ENCODE measurements at regions not wholly inside any gene's neighbourhood (a gene's known extent, or its start where the extent isn't known, plus 50 kb on each side); places are given as distances from the start of the nearest gene placed in this dataset.
A peak's percentile ranks its signal among the peaks of the same experiment; 100 is the strongest.

GRCh38 chr12:27907766-27908165 lies 64.8 kb downstream of the PTHLH start:
- Mint-ChIP-seq H3K27me3 (peaks cover 24% of the 10 kb centered on the region), H3K9me3 (peaks cover 0 to 8% of the 10 kb centered on the region in 2 donors), H3K4me1 (no peaks in the 10 kb centered on the region), H3K27ac (no peak overlapping the region), H3K4me3 (no peak overlapping the region)
- ATAC-seq (no peak), DNase-seq (no peak)

- no peaks in the 10 kb centered on the region for H3K4me1 Mint-ChIP-seq
- H3K9me3 Mint-ChIP-seq, result peaks cover 0 to 8% of the 10 kb centered on the region in 2 donors
- DNase-seq (no peak), ATAC-seq (no peak)
- peaks cover 24% of the 10 kb centered on the region for H3K27me3 Mint-ChIP-seq
- no peak overlapping the region for H3K27ac Mint-ChIP-seq
- no peak overlapping the region for H3K4me3 Mint-ChIP-seq
These were observed 65.7 kb downstream of the PTHLH start for GRCh38 chr12:27906658-27907473.

- H3K27me3 Mint-ChIP-seq, result peaks cover 21% of the 10 kb centered on the region
- DNase-seq, result no peak
- H3K9me3 Mint-ChIP-seq, result peaks cover 0 to 4% of the 10 kb centered on the region in 2 donors
- no peak overlapping the region for H3K27ac Mint-ChIP-seq
- H3K4me1 Mint-ChIP-seq, result no peaks in the 10 kb centered on the region
- no peak overlapping the region for H3K4me3 Mint-ChIP-seq
- no peak for ATAC-seq
These were observed 66.4 kb downstream of the PTHLH start for GRCh38 chr12:27906127-27906500.

- DNase-seq, result no peak
- Mint-ChIP-seq H3K27me3 (peaks cover 21% of the 10 kb centered on the region), H3K4me1 (no peaks in the 10 kb centered on the region), H3K27ac (no peak overlapping the region), H3K4me3 (no peak overlapping the region), H3K9me3 (no peaks in the 10 kb centered on the region)
- no peak for ATAC-seq
These were observed 67.0 kb downstream of the PTHLH start for GRCh38 chr12:27905285-27906126.

DNA sequence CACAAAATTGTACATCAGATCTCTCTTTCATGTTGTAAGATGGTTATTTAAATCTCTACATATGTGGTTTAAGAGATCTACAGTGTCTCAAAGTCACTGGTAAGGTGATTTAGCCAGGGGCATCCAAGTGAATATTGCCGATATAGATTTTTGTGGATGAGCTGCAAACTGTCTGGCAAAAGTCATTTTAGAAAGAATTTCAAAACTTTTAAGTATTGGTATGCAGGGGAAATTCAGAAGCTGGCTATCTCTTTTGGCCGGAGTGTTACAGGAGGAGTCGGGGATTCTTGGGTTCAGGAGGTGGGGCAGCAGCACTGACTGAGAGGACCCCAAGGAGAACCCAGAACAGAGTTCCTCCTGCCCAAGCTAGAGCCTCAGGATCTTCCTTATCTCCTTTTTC lies 69.9 kb downstream of the PTHLH start:
- H3K9me3 Mint-ChIP-seq, result no peaks in the 10 kb centered on the region
- H3K4me1 Mint-ChIP-seq, result no peaks in the 10 kb centered on the region
- DNase-seq (no peak), ATAC-seq (no peak)
- H3K4me3 Mint-ChIP-seq, result no peak overlapping the region
- H3K27ac Mint-ChIP-seq, result no peak overlapping the region
- peaks cover 12% of the 10 kb centered on the region for H3K27me3 Mint-ChIP-seq

DNA sequence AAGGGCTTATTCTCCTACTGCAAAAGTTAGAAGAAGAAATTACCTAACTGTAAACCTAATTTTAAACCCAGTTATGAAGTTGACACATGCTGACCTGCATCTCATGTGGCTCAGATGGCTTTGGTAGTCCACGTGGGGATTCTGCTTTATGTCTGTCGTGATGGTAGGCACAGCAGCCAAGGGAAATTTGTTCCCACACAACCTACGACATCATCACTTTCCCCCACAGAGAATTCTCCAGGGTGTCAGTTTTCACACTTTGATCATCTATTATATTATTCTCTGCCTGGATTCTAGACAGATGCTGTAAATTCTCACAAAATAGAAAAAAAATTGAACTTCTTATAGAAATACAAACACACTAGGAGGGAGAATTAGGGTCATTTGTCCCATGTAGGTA lies 70.6 kb downstream of the PTHLH start:
- no peak for DNase-seq
- ATAC-seq, result no peak
- Mint-ChIP-seq H3K27me3 (peaks cover 12% of the 10 kb centered on the region), H3K4me1 (no peaks in the 10 kb centered on the region), H3K27ac (no peak overlapping the region), H3K4me3 (no peak overlapping the region), H3K9me3 (no peaks in the 10 kb centered on the region)

DNA sequence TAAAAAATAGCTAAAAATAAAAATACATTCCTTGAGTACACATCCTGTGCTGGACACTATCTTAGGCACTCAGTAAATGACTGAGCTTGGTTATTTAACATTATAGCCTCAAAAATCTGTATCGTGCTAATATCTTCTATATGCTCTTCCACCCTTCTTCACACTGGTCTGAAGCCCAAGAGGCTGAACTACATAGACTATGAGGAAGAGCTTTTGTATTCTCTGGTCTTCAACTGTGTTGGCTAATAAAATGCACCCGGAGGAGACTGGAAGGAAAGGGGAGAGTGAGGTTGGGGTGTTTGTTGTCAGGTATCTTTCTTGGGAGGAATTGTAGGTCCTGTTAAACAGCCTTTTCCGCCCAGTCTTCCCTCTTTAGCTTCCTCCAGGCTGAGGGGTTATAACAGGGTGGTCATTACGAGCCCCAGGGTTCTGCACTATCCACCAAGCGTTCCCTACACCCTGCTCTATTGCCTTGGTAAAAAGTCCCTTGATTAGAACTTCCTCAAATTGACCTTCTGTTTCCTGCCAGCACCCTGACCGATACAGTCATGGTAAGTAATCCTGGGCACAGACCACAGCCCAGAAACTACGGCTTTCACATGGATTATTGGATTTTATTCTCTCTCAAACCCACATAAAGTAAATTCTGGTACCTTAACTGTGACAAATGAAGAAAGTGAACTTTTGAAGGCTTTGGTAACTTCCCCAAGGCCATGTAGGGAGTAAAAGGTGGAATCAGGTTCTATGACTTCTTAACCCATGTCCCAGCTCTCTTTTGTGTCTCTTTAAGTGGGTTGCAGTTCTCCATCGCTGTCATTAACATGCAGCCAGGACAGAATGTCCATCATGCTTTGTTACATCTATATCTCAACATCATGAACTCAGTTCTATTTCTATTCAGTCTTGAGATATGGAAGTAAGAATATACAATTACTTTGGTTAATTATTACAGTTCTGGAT lies 71.3 kb downstream of the PTHLH start:
- DNase-seq (no peak), ATAC-seq (peak; percentile 18)
- Mint-ChIP-seq H3K4me3 (no peak overlapping the region), H3K27me3 (peaks cover 12% of the 10 kb centered on the region), H3K27ac (no peak overlapping the region), H3K4me1 (no peaks in the 10 kb centered on the region), H3K9me3 (no peaks in the 10 kb centered on the region)

GRCh38 chr12:27899151-27899661 lies 73.3 kb downstream of the PTHLH start:
- DNase-seq (no peak), ATAC-seq (no peak)
- no peak overlapping the region for H3K4me3 Mint-ChIP-seq
- no peak overlapping the region for H3K27ac Mint-ChIP-seq
- H3K9me3 Mint-ChIP-seq, result no peaks in the 10 kb centered on the region
- peaks cover 17% of the 10 kb centered on the region for H3K27me3 Mint-ChIP-seq
- no peaks in the 10 kb centered on the region for H3K4me1 Mint-ChIP-seq

DNA sequence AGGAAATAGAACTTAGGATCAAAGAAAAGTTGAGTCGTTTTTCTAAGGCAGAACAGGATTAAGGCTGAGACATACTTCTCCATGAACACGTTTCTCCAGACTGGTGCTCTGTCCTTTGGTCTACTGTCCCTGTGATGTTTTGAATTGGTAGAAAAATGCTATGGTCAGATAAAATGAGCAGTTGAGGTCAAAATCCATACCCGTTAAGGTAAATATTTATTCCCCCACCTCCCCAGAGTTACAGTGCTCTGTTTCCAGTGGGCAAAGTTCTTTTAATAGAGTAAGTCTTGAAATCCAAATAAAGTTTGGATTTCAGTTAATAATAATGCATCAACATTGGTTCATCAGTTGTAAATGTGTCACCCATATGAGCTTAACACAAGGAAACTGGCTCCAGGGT lies 74.5 kb downstream of the PTHLH start:
- ATAC-seq (no peak), DNase-seq (no peak)
- Mint-ChIP-seq H3K27me3 (peaks cover 22% of the 10 kb centered on the region), H3K9me3 (no peaks in the 10 kb centered on the region), H3K4me1 (no peaks in the 10 kb centered on the region), H3K4me3 (no peak overlapping the region), H3K27ac (no peak overlapping the region)

DNA sequence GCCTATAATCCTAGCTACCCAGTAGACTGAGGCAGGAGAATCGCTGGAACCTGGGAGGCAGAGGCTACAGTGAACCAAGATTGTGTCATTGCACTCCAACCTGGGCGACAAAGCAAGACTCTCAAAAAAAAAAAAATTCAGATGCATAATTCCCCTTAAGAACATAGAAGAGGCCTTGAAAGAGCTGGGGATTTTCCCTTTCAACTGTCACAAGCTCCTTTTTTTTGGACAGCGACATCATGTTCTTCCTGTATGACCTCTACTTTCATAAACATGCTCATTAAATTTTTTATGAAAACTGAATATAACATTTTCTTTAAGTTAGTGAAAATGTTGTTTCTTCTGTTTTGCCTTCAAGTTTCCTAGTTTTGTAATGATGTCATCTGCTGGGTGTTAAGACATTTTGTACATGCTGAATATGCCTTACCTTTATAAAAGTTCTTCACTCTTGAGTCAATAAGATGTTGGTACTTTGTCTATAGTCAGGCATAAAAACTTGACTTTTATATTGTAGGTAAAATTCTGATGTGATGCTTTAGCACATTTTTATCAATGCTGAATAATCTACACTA lies 76.0 kb downstream of the PTHLH start:
- DNase-seq (no peak), ATAC-seq (no peak)
- H3K27me3 Mint-ChIP-seq, result peaks cover 36% of the 10 kb centered on the region
- H3K27ac Mint-ChIP-seq, result no peak overlapping the region
- no peaks in the 10 kb centered on the region for H3K4me1 Mint-ChIP-seq
- H3K9me3 Mint-ChIP-seq, result no peaks in the 10 kb centered on the region
- H3K4me3 Mint-ChIP-seq, result no peak overlapping the region

- no peak for DNase-seq
- no peak overlapping the region for H3K27ac Mint-ChIP-seq
- ATAC-seq, result no peak
These were observed 78.2 kb downstream of the PTHLH start for GRCh38 chr12:27894309-27894708.

DNA sequence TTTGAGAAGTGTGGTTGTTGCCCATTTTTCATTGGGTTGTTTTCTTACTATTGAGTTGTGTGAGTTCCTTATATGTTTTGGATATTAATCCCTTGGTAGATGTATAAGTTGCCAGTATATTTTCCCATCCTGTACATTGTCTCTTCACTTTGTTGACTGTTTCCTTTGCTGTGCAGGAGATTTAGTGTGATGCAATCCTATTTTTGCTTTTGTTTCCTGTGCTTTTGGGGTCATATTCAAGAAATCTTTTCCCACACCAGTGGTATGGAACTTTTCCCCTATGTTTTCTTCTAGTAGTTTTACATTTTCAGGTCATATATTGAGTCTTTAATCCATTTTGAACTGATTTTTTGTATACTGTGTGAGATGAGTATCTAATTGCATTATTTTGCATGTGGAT lies 92.8 kb downstream of the PTHLH start:
- DNase-seq (no peak), ATAC-seq (no peak)
- peaks cover 0 to 7% of the 10 kb centered on the region in 2 donors for H3K9me3 Mint-ChIP-seq
- peaks cover 32% of the 10 kb centered on the region for H3K27me3 Mint-ChIP-seq
- H3K4me3 Mint-ChIP-seq, result no peak overlapping the region
- no peaks in the 10 kb centered on the region for H3K4me1 Mint-ChIP-seq
- no peak overlapping the region for H3K27ac Mint-ChIP-seq

More at GRCh38 chr12:27894309-27894708, 78.2 kb downstream of the PTHLH start:
- Mint-ChIP-seq H3K4me3 (no peak overlapping the region), H3K27me3 (peaks cover 33% of the 10 kb centered on the region), H3K4me1 (no peaks in the 10 kb centered on the region), H3K9me3 (no peaks in the 10 kb centered on the region)

GRCh38 chr12:27875677-27876076 lies 95.6 kb upstream of the MANSC4 start:
- Mint-ChIP-seq H3K9me3 (no peaks in the 10 kb centered on the region), H3K27ac (no peak overlapping the region), H3K27me3 (peaks cover 10% of the 10 kb centered on the region), H3K4me1 (peaks cover 8% of the 10 kb centered on the region), H3K4me3 (no peak overlapping the region)
- DNase-seq, result no peak
- ATAC-seq, result no peak

DNA sequence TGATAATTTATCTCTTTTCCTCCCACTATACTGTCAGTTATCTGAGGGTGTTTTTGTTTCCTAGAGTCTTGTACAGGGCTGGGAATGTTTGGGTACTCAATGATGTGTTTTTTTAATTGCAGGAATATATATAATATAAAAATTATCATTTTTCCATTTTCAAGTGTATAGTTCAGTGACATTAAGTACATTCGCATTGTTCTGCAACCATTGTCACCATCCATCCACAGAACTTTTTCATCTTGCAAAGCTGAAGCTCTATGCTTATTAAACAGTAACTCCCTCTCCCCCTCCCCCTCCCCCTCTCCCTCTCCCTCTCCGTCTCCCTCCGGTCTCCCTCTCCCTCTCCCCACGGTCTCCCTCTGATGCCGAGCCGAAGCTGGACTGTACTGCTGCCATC lies 93.0 kb upstream of the MANSC4 start:
- ATAC-seq, result no peak
- Mint-ChIP-seq H3K4me3 (no peak overlapping the region), H3K4me1 (peaks cover 8% of the 10 kb centered on the region), H3K27ac (no peak overlapping the region), H3K27me3 (no peaks in the 10 kb centered on the region), H3K9me3 (no peaks in the 10 kb centered on the region)
- no peak for DNase-seq

DNA sequence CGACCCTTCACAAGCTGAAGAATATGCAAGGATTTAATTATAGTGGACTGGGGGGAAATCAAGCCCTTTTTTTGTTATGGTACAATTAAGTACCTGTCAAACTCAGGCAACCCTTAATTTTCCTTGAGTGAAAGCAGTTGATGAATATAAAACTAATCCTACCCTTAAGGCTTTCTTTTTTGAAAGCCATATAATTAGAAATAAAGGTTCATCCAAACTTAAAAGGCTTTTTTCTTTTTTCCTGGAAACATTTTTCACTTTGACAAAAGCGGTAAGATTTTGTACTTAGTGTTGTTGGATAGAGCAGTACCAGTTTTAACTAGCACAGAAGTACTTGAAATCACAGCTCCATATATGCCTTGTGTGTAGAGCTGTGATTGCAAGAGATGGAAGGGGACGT lies 91.9 kb upstream of the MANSC4 start:
- no peak for DNase-seq
- Mint-ChIP-seq H3K27me3 (peaks cover 6% of the 10 kb centered on the region), H3K9me3 (no peaks in the 10 kb centered on the region), H3K4me3 (no peak overlapping the region), H3K27ac (no peak overlapping the region), H3K4me1 (peaks cover 8% of the 10 kb centered on the region)
- no peak for ATAC-seq

Data from stimulated activated naive CD8-positive, alpha-beta T cell treated with anti-CD3 and anti-CD28 coated beads, Interleukin-15, amount 100 ng/mL, for 72 hours (primary cell).